IPS-11a (cell line): ENCODE measurements at regions not wholly inside any gene's neighbourhood (a gene's known extent, or its start where the extent isn't known, plus 50 kb on each side); places are given as distances from the start of the nearest gene placed in this dataset.

Experiments used
- H3K4me3 ChIP-seq: one replicate; pipeline ENCODE4 v1.5.1; 2013; ENCODE audit warnings: low read depth, low read length, control low read depth

GRCh38 chr12:41983394-41983793, 161.3 kb downstream of the GXYLT1 start:
- no peak overlapping the region for H3K4me3 ChIP-seq

GRCh38 chr12:41981758-41982157, 162.9 kb downstream of the GXYLT1 start:
- H3K4me3 ChIP-seq: no peak overlapping the region

- H3K4me3 ChIP-seq: no peak overlapping the region
Measured at GRCh38 chr12:41981013-41981412, 163.7 kb downstream of the GXYLT1 start.

GRCh38 chr12:41980390-41980789, 164.3 kb downstream of the GXYLT1 start:
- H3K4me3 ChIP-seq: no peak overlapping the region

GRCh38 chr12:41979574-41979973, 165.1 kb downstream of the GXYLT1 start:
- H3K4me3 ChIP-seq: no peak overlapping the region

GRCh38 chr12:41972598-41972997, 172.1 kb downstream of the GXYLT1 start:
- no peak overlapping the region for H3K4me3 ChIP-seq

- no peak overlapping the region for H3K4me3 ChIP-seq
Measured at GRCh38 chr12:41972196-41972595, 172.5 kb downstream of the GXYLT1 start.

- no peak overlapping the region for H3K4me3 ChIP-seq
Measured at GRCh38 chr12:41970744-41971143, 173.9 kb downstream of the GXYLT1 start.

- no peak overlapping the region for H3K4me3 ChIP-seq
Measured at GRCh38 chr12:41968599-41968998, 176.1 kb downstream of the GXYLT1 start.

- H3K4me3 ChIP-seq: no peak overlapping the region
Measured at GRCh38 chr12:41967668-41968500, 176.8 kb downstream of the GXYLT1 start.

- no peak overlapping the region for H3K4me3 ChIP-seq
Measured at GRCh38 chr12:41966916-41967315, 177.8 kb downstream of the GXYLT1 start.

- no peak overlapping the region for H3K4me3 ChIP-seq
Measured at GRCh38 chr12:41966001-41966400, 178.7 kb downstream of the GXYLT1 start.

GRCh38 chr12:41963398-41963797, 181.3 kb downstream of the GXYLT1 start:
- no peak overlapping the region for H3K4me3 ChIP-seq

- no peak overlapping the region for H3K4me3 ChIP-seq
Measured at GRCh38 chr12:41962171-41962572, 182.5 kb downstream of the GXYLT1 start.

- no peak overlapping the region for H3K4me3 ChIP-seq
Measured at GRCh38 chr12:41959271-41959670, 185.4 kb downstream of the GXYLT1 start.

- no peak overlapping the region for H3K4me3 ChIP-seq
Measured at GRCh38 chr12:41956353-41956752, 188.3 kb downstream of the GXYLT1 start.

- H3K4me3 ChIP-seq: no peak overlapping the region
Measured at GRCh38 chr12:41950455-41950854, 194.2 kb downstream of the GXYLT1 start.

- H3K4me3 ChIP-seq: no peak overlapping the region
Measured at GRCh38 chr12:41946106-41946505, 198.6 kb downstream of the GXYLT1 start.

- H3K4me3 ChIP-seq: no peak overlapping the region
Measured at GRCh38 chr12:41944216-41944615, 200.5 kb downstream of the GXYLT1 start.

- no peak overlapping the region for H3K4me3 ChIP-seq
Measured at GRCh38 chr12:41943671-41944070, 201.0 kb downstream of the GXYLT1 start.

GRCh38 chr12:41942354-41942753, 202.3 kb downstream of the GXYLT1 start:
- H3K4me3 ChIP-seq: no peak overlapping the region

GRCh38 chr12:41941079-41941478, 203.6 kb downstream of the GXYLT1 start:
- no peak overlapping the region for H3K4me3 ChIP-seq

GRCh38 chr12:41940571-41940970, 204.1 kb downstream of the GXYLT1 start:
- no peak overlapping the region for H3K4me3 ChIP-seq
